Mammary epithelial cell (primary cell): ENCODE measurements at regions not wholly inside any gene's neighbourhood (a gene's known extent, or its start where the extent isn't known, plus 50 kb on each side); places are given as distances from the start of the nearest gene placed in this dataset.

ENCODE experiments used
- CTCF ChIP-seq, 2 donors: IDR thresholded peaks in 1 of 2; conservative IDR thresholded peaks in 1 of 2; 2 replicates each; pipeline ENCODE4 v1.5.1; 2011 to 2012; ENCODE audit warnings: inconsistent platforms in 2 of 2, low read length in 2 of 2, mild to moderate bottlenecking in 2 of 2, control low read depth in 1 of 2, low read depth in 1 of 2; ENCODE audit not compliant: insufficient read depth in 1 of 2; ENCODE audit errors: extremely low read depth in 1 of 2
- EZH2 ChIP-seq: IDR thresholded peaks from 2 replicates; pipeline ENCODE4 v1.6.1; 2012; ENCODE audit warnings: low read length, inconsistent platforms, borderline replicate concordance

- TF ChIP-seq CTCF (conservative IDR thresholded peaks at IDR 0.05 in 1 of 2, IDR thresholded peaks at IDR 0.05 in 1 of 2; ENCODE audit: extremely low read depth in 1 of 2, insufficient read depth in 1 of 2, low read depth in 1 of 2, low read length in 2 of 2), result no peak
- no peak for TF ChIP-seq EZH2
These were observed 124.7 kb upstream of the TCF21 start for GRCh38 chr6:133764008-133764753.
